ENCODE measurements at regions not wholly inside any gene's neighbourhood (a gene's known extent, or its start where the extent isn't known, plus 50 kb on each side); places are given as distances from the start of the nearest gene placed in this dataset.

- no peak for DNase-seq (ENCODE audit: extremely low spot score, unreplicated experiment)
- H3K27me3 Mint-ChIP-seq, result no peaks in the 10 kb centered on the region
- H3K36me3 Mint-ChIP-seq, result no peaks in the 10 kb centered on the region
- peaks cover 18% of the 10 kb centered on the region for H3K4me1 Mint-ChIP-seq (ENCODE audit: unreplicated experiment)
- H3K27ac Mint-ChIP-seq, result no peak overlapping the region
- no peaks in the 10 kb centered on the region for H3K9me3 Mint-ChIP-seq
- H3K4me3 Mint-ChIP-seq, result no peak overlapping the region
- TF ChIP-seq CTCF (conservative IDR thresholded peaks at IDR 0.05), result no peak
Measured at GRCh38 chr2:20567159-20567925, 83.6 kb downstream of the HS1BP3 start.
